ENCODE measurements at regions not wholly inside any gene's neighbourhood (a gene's known extent, or its start where the extent isn't known, plus 50 kb on each side); places are given as distances from the start of the nearest gene placed in this dataset.
"Not testable (repeated sequence)": the region's sequence is repeated elsewhere in the genome, so short reads cannot be mapped to it uniquely, and the experiment has no call there.

GRCh38 chr18:28459587-28459986 lies 282.7 kb upstream of the CDH2 start:
- H3K27ac Mint-ChIP-seq: no peak overlapping the region
- peaks cover 8% of the 10 kb centered on the region for H3K9me3 Mint-ChIP-seq
- H3K27me3 Mint-ChIP-seq: no peaks in the 10 kb centered on the region
- H3K4me3 Mint-ChIP-seq: no peak overlapping the region
- ATAC-seq: no peak
- H3K4me1 Mint-ChIP-seq: no peaks in the 10 kb centered on the region
- no peaks in the 10 kb centered on the region for H3K36me3 Mint-ChIP-seq

DNA sequence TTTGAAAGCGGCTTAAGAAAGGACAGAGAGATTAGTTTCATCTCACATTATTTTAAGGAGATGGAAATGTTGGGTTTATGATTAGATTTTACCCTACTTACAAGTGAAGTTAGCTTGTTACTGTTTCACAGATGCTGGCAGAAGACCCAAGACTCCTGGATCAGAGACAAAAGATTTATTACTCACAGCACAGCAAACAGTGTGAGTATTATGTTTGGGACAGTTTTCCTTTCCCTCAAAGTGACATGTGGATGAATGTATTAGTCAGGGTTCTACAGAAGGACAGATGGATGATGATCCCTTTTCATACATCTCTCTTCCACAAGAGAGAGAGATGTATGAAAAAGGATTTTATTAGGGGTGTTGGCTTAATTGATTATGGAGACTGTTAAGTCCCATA lies 281.8 kb upstream of the CDH2 start:
- no peak for ATAC-seq
- no peaks in the 10 kb centered on the region for H3K27me3 Mint-ChIP-seq
- no peak overlapping the region for H3K27ac Mint-ChIP-seq
- H3K4me1 Mint-ChIP-seq: no peaks in the 10 kb centered on the region
- no peak overlapping the region for H3K4me3 Mint-ChIP-seq
- no peaks in the 10 kb centered on the region for H3K36me3 Mint-ChIP-seq
- H3K9me3 Mint-ChIP-seq: peaks cover 9% of the 10 kb centered on the region

GRCh38 chr18:28457784-28458183 lies 280.9 kb upstream of the CDH2 start:
- H3K4me1 Mint-ChIP-seq: no peaks in the 10 kb centered on the region
- no peaks in the 10 kb centered on the region for H3K27me3 Mint-ChIP-seq
- ATAC-seq: no peak
- H3K4me3 Mint-ChIP-seq: no peak overlapping the region
- H3K27ac Mint-ChIP-seq: no peak overlapping the region
- H3K9me3 Mint-ChIP-seq: peaks cover 5% of the 10 kb centered on the region
- no peaks in the 10 kb centered on the region for H3K36me3 Mint-ChIP-seq

DNA sequence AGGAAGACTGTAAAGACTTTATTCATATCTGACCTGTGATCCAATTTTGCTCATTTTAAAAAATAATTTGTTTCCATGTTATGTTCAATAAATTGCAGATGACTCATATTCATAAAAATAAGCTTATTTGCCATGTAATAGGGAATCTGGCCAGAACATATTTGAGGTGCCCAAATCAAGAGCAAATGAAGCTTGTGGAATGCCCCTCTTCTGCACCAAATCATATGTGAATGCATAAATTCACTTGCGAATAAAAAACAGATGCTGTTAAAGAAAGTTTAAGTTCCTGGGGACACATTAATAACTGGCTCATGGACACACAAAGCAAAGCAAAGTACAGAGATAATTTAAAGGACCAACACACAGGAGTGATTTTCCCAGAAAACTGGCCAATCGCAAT lies 279.0 kb upstream of the CDH2 start:
- Mint-ChIP-seq H3K27me3 (no peaks in the 10 kb centered on the region), H3K27ac (no peak overlapping the region), H3K36me3 (no peaks in the 10 kb centered on the region), H3K4me3 (no peak overlapping the region), H3K9me3 (peaks cover 5% of the 10 kb centered on the region), H3K4me1 (no peaks in the 10 kb centered on the region)
- ATAC-seq: no peak

DNA sequence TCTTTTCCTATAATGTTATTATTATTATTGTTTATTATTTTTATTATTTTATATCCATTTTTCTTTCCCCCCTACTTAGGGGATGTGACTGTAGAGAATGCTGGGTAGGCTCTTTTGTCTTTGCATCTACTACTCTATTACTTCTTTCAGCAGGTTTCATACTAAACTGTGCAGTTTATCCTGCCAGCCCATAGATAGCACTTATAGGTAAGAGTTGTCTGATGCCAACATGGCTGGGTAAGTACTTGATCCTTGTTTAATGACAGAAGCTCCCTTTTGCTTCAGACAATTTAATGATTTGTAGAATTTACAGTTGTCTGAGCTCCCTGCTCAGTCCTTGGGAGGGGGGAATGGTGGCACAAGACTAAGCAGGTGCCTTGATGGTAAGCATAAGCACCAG lies 262.9 kb upstream of the CDH2 start:
- Mint-ChIP-seq H3K4me3 (no peak overlapping the region), H3K27ac (no peak overlapping the region), H3K36me3 (no peaks in the 10 kb centered on the region), H3K4me1 (no peaks in the 10 kb centered on the region), H3K27me3 (no peaks in the 10 kb centered on the region), H3K9me3 (peaks cover 5% of the 10 kb centered on the region)
- ATAC-seq: no peak

GRCh38 chr18:28438381-28438780 lies 261.5 kb upstream of the CDH2 start:
- Mint-ChIP-seq H3K4me3 (no peak overlapping the region), H3K27me3 (no peaks in the 10 kb centered on the region), H3K27ac (no peak overlapping the region), H3K9me3 (peaks cover 7% of the 10 kb centered on the region), H3K36me3 (no peaks in the 10 kb centered on the region), H3K4me1 (no peaks in the 10 kb centered on the region)
- no peak for ATAC-seq

DNA sequence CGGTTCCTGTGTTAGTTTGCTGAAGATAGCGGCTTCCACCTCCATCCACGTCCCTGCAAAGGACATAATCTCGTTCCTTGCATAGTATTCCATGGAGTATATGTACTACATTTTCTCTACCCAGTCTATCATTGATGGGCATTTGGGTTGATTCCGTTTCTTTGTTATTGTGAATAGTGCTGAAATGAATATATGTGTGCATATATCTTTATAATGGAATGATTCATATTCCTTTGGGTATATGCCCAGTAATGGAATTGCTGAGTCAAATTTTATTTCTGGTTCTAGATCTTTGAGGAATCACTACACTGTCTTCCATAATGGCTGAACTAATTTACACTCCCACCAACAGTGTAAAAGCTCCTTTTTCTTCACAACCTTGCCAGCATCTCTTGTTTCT lies 255.4 kb upstream of the CDH2 start:
- no peak overlapping the region for H3K27ac Mint-ChIP-seq
- H3K27me3 Mint-ChIP-seq: no peaks in the 10 kb centered on the region
- H3K36me3 Mint-ChIP-seq: no peaks in the 10 kb centered on the region
- H3K4me3 Mint-ChIP-seq: no peak overlapping the region
- no peaks in the 10 kb centered on the region for H3K4me1 Mint-ChIP-seq
- H3K9me3 Mint-ChIP-seq: peaks cover 4% of the 10 kb centered on the region
- no peak for ATAC-seq

GRCh38 chr18:28425886-28426285 lies 249.0 kb upstream of the CDH2 start:
- Mint-ChIP-seq H3K4me1 (no peaks in the 10 kb centered on the region), H3K27me3 (no peaks in the 10 kb centered on the region), H3K27ac (no peak overlapping the region), H3K36me3 (no peaks in the 10 kb centered on the region), H3K9me3 (peaks cover 4% of the 10 kb centered on the region), H3K4me3 (no peak overlapping the region)
- no peak for ATAC-seq

DNA sequence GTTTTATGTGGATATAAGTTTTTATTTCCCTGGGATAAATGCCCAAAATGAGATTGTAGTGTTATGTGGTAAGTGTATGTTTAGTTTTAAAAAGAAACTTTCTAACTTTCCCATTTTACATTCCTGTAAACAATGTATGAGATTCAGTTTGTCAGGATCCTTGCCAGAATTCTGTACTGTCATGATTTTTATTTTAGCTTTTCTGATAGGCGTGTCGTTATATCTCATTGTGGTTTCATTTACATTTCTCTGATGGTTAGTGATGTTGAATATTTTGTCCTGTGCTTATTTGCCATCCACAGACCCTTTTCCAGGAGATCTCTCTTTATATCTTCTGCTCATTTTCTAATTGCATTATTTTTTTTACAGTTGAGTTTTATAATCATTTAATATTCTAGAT lies 245.6 kb upstream of the CDH2 start:
- Mint-ChIP-seq H3K9me3 (peaks cover 4% of the 10 kb centered on the region), H3K4me3 (no peak overlapping the region), H3K27me3 (no peaks in the 10 kb centered on the region), H3K4me1 (no peaks in the 10 kb centered on the region), H3K36me3 (no peaks in the 10 kb centered on the region), H3K27ac (no peak overlapping the region)
- no peak for ATAC-seq

GRCh38 chr18:28421950-28422349 lies 245.0 kb upstream of the CDH2 start:
- not testable (repeated sequence) for H3K9me3 Mint-ChIP-seq, H3K27ac Mint-ChIP-seq, H3K4me1 Mint-ChIP-seq

GRCh38 chr18:28412521-28412920 lies 235.6 kb upstream of the CDH2 start:
- H3K27me3 Mint-ChIP-seq: no peaks in the 10 kb centered on the region
- H3K36me3 Mint-ChIP-seq: no peaks in the 10 kb centered on the region
- ATAC-seq: no peak
- H3K4me1 Mint-ChIP-seq: no peaks in the 10 kb centered on the region
- H3K4me3 Mint-ChIP-seq: no peak overlapping the region
- no peak overlapping the region for H3K27ac Mint-ChIP-seq
- peaks cover 4% of the 10 kb centered on the region for H3K9me3 Mint-ChIP-seq

More at GRCh38 chr18:28421950-28422349, 245.0 kb upstream of the CDH2 start:
- not testable (repeated sequence) for H3K4me3 Mint-ChIP-seq, H3K27me3 Mint-ChIP-seq, ATAC-seq, H3K36me3 Mint-ChIP-seq

- Mint-ChIP-seq H3K27me3 (no peaks in the 10 kb centered on the region), H3K9me3 (peaks cover 4% of the 10 kb centered on the region), H3K36me3 (no peaks in the 10 kb centered on the region), H3K4me1 (no peaks in the 10 kb centered on the region), H3K27ac (no peak overlapping the region), H3K4me3 (no peak overlapping the region)
- no peak for ATAC-seq
Observed at GRCh38 chr18:28411806-28412205, 234.9 kb upstream of the CDH2 start.

DNA sequence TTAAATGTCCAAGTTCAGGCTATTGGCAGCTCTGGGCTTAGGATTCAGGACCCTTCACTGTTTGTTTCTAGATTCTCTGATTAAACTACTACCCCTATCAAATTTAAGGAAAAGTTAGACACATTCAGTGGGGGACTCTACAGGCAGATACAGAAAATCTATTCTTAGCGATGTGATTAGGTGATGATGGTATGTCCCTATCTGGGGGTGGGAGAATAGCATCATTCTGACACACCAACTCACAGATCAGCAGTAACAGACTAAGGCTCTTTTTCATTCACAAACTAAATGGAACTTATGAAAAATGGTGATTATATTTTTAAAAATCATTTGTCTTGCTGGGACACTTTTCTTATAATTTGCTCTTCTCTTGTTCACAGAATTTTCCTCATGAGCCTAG lies 232.9 kb upstream of the CDH2 start:
- ATAC-seq: no peak
- no peaks in the 10 kb centered on the region for H3K4me1 Mint-ChIP-seq
- H3K27ac Mint-ChIP-seq: no peak overlapping the region
- no peaks in the 10 kb centered on the region for H3K36me3 Mint-ChIP-seq
- H3K27me3 Mint-ChIP-seq: no peaks in the 10 kb centered on the region
- H3K9me3 Mint-ChIP-seq: no peaks in the 10 kb centered on the region
- no peak overlapping the region for H3K4me3 Mint-ChIP-seq

GRCh38 chr18:28408528-28408927 lies 231.6 kb upstream of the CDH2 start:
- Mint-ChIP-seq H3K27me3 (no peaks in the 10 kb centered on the region), H3K4me1 (no peaks in the 10 kb centered on the region), H3K4me3 (no peak overlapping the region), H3K36me3 (no peaks in the 10 kb centered on the region), H3K27ac (no peak overlapping the region), H3K9me3 (no peaks in the 10 kb centered on the region)
- no peak for ATAC-seq

DNA sequence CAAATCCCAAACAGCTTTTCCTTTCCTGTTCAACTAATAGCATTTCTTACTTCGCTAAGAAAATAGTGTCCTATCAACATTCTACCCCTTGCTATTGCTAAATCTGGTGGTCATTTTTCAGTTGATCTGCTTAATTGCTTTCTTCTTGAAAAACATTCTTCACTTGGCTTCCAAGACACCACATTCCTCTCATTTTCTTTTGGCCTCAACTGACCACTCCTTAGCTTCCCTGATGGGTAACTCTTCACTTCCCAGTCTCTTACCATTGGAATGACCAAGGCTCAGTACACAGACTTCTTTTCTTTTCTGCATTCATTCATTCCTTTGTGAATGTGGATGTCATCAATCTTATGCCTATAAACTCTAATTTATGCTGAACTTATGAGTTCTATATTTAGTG lies 230.8 kb upstream of the CDH2 start:
- no peaks in the 10 kb centered on the region for H3K4me1 Mint-ChIP-seq
- no peaks in the 10 kb centered on the region for H3K27me3 Mint-ChIP-seq
- H3K27ac Mint-ChIP-seq: no peak overlapping the region
- H3K4me3 Mint-ChIP-seq: no peak overlapping the region
- ATAC-seq: no peak
- H3K9me3 Mint-ChIP-seq: peaks cover 1% of the 10 kb centered on the region
- H3K36me3 Mint-ChIP-seq: no peaks in the 10 kb centered on the region

DNA sequence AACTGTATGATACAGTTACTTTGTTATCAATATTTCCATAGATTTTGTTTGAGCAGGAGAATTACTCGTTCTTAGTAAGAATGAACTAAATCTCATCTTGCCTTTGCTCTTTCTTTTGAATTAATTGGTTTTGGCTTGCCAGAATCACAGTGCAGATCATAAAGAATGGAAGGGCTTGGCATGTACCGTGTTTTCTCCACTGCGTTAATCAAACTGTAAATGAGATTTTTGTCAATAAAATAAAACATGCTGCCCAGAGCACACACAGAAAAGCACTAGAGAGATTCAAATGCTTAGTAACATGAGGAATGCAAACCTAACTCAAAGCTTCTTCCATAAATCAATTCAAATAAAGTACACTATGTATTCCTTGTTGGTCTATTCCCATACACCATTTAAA lies 229.6 kb upstream of the CDH2 start:
- H3K27ac Mint-ChIP-seq: no peak overlapping the region
- ATAC-seq: no peak
- no peaks in the 10 kb centered on the region for H3K36me3 Mint-ChIP-seq
- no peaks in the 10 kb centered on the region for H3K27me3 Mint-ChIP-seq
- H3K4me1 Mint-ChIP-seq: no peaks in the 10 kb centered on the region
- H3K9me3 Mint-ChIP-seq: peaks cover 9% of the 10 kb centered on the region
- H3K4me3 Mint-ChIP-seq: no peak overlapping the region

- no peak for ATAC-seq
- Mint-ChIP-seq H3K36me3 (no peaks in the 10 kb centered on the region), H3K27me3 (no peaks in the 10 kb centered on the region), H3K4me3 (no peak overlapping the region), H3K27ac (no peak overlapping the region), H3K4me1 (no peaks in the 10 kb centered on the region), H3K9me3 (peaks cover 9% of the 10 kb centered on the region)
Observed at GRCh38 chr18:28404694-28405093, 227.8 kb upstream of the CDH2 start.
